PFSK-1 (cell line): ENCODE measurements at regions not wholly inside any gene's neighbourhood (a gene's known extent, or its start where the extent isn't known, plus 50 kb on each side); places are given as distances from the start of the nearest gene placed in this dataset.

ENCODE experiments used
- FOXP2 ChIP-seq: optimal IDR thresholded peaks from 2 replicates; pipeline ENCODE3; 2011; ENCODE audit warnings: borderline replicate concordance, control low read depth, inconsistent platforms; ENCODE audit not compliant: insufficient read depth; ENCODE audit errors: extremely low read length, extremely low read depth
- POLR2AphosphoS5 ChIP-seq: IDR thresholded peaks from 2 replicates; pipeline ENCODE4 v1.6.1; 2012; ENCODE audit warnings: low read depth, mild to moderate bottlenecking, control low read depth, low read length, moderate library complexity
- SIN3A ChIP-seq: IDR thresholded peaks from 2 replicates; pipeline ENCODE4 v1.6.1; 2012; ENCODE audit warnings: mild to moderate bottlenecking, low read length, moderate library complexity, borderline replicate concordance; ENCODE audit not compliant: insufficient read depth
- TAF1 ChIP-seq: IDR thresholded peaks from 2 replicates; pipeline ENCODE4 v1.6.1; 2012; ENCODE audit warnings: low read length, control low read depth, borderline replicate concordance; ENCODE audit not compliant: insufficient read depth
- TF ChIP-seq, protein P1 (sequence below), 2 experiments: IDR thresholded peaks; 2 replicates each; pipeline versions ENCODE4 v1.6.1 to v1.8.0; 2011 to 2012; ENCODE audit warnings: low read depth in 2 of 2, low read length in 2 of 2, control low read depth in 1 of 2, inconsistent platforms in 1 of 2, mild to moderate bottlenecking in 1 of 2, moderate library complexity in 1 of 2; ENCODE audit not compliant: insufficient read depth in 1 of 2

- TF ChIP-seq TAF1 (no peak), POLR2AphosphoS5 (no peak), FOXP2 (no peak), SIN3A (no peak)
- TF ChIP-seq, protein P1, sequence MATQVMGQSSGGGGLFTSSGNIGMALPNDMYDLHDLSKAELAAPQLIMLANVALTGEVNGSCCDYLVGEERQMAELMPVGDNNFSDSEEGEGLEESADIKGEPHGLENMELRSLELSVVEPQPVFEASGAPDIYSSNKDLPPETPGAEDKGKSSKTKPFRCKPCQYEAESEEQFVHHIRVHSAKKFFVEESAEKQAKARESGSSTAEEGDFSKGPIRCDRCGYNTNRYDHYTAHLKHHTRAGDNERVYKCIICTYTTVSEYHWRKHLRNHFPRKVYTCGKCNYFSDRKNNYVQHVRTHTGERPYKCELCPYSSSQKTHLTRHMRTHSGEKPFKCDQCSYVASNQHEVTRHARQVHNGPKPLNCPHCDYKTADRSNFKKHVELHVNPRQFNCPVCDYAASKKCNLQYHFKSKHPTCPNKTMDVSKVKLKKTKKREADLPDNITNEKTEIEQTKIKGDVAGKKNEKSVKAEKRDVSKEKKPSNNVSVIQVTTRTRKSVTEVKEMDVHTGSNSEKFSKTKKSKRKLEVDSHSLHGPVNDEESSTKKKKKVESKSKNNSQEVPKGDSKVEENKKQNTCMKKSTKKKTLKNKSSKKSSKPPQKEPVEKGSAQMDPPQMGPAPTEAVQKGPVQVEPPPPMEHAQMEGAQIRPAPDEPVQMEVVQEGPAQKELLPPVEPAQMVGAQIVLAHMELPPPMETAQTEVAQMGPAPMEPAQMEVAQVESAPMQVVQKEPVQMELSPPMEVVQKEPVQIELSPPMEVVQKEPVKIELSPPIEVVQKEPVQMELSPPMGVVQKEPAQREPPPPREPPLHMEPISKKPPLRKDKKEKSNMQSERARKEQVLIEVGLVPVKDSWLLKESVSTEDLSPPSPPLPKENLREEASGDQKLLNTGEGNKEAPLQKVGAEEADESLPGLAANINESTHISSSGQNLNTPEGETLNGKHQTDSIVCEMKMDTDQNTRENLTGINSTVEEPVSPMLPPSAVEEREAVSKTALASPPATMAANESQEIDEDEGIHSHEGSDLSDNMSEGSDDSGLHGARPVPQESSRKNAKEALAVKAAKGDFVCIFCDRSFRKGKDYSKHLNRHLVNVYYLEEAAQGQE (IDR thresholded peaks at IDR 0.05; ENCODE audit: insufficient read depth in 1 of 2, low read depth in 2 of 2, low read length in 2 of 2), result no peak
Measured at GRCh38 chr2:118351796-118352195, 263.5 kb downstream of the INSIG2 start.

DNA sequence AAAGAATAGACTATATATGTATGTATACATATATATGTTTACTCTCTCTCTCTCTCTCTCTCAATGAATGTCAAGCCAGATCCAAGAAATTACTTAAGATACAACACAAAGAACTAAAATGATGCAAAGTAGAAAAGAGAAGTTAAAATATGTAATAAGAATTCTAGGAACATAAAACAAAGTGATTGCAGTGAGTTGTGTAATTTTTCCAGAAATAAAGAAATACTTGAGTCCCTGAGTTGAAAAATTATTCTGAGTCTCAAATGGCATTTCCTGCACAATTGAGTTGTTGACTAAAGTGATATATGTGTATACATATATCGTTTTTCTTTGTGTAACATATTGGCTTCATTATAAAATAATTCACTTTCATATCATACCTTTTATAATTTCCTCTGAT is 262.4 kb downstream of the INSIG2 start:
- TF ChIP-seq TAF1, result no peak
- TF ChIP-seq POLR2AphosphoS5, result no peak
- TF ChIP-seq, protein P1 (IDR thresholded peaks at IDR 0.05; ENCODE audit: insufficient read depth in 1 of 2, low read depth in 2 of 2, low read length in 2 of 2), result no peak

GRCh38 chr2:118349365-118349764 is 261.1 kb downstream of the INSIG2 start:
- TF ChIP-seq, protein P1 (IDR thresholded peaks at IDR 0.05; ENCODE audit: insufficient read depth in 1 of 2, low read depth in 2 of 2, low read length in 2 of 2), result no peak
- TF ChIP-seq SIN3A (no peak), TAF1 (no peak), POLR2AphosphoS5 (no peak), FOXP2 (no peak)

GRCh38 chr2:118348380-118349034 is 260.2 kb downstream of the INSIG2 start:
- TF ChIP-seq SIN3A (no peak), FOXP2 (no peak), TAF1 (no peak), POLR2AphosphoS5 (no peak)
- TF ChIP-seq, protein P1 (IDR thresholded peaks at IDR 0.05; ENCODE audit: insufficient read depth in 1 of 2, low read depth in 2 of 2, low read length in 2 of 2), result no peak

DNA sequence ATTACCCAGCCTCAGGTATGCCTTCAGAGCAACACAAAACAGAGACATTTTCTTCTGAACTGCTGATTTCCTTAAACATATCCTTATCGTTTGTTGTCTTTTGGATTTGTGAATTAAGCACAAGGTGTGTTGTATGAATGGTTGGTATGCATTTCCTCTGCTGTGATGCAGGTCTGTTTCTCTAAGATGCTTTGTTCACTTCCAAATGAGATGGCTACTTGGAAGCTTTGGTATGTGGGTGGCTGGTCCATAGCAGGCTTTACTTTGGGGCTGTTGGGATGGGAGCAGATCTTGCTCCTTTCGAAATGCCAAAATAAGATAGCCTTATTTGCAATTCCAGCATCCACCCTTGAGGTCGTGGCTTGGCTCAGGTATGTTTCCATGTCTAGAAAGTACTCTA is 257.2 kb downstream of the INSIG2 start:
- TF ChIP-seq SIN3A (no peak), POLR2AphosphoS5 (no peak), TAF1 (no peak), FOXP2 (no peak)
- TF ChIP-seq, protein P1 (IDR thresholded peaks at IDR 0.05; ENCODE audit: insufficient read depth in 1 of 2, low read depth in 2 of 2, low read length in 2 of 2), result no peak
